HEK293 (cell line): ENCODE measurements at regions not wholly inside any gene's neighbourhood (a gene's known extent, or its start where the extent isn't known, plus 50 kb on each side); places are given as distances from the start of the nearest gene placed in this dataset.

Source experiments
- CTCF ChIA-PET: fragments of 350-600 bp; formaldehyde crosslinking; extraction: SDS; loops from one replicate; lab custom pipeline; 2021; ENCODE audit warnings: antibody characterized with exemption; lab: Yijun Ruan, JAX
- POLR2A ChIA-PET: fragments of 300-600 bp; formaldehyde crosslinking; extraction: SDS; loops from one replicate; lab custom pipeline; 2020; ENCODE audit warnings: antibody characterized with exemption, inconsistent platforms; lab: Yijun Ruan, JAX
- H3K27ac ChIP-seq: fragments of 200-500 bp; sonication (Bioruptor generic); 2 replicates; pipeline ENCODE4 v1.5.1; 2014; ENCODE audit warnings: low read depth, low read length, control low read depth, inconsistent platforms; ENCODE audit errors: extremely low read depth
- H3K36me3 ChIP-seq, 2 experiments: fragments of 200-500 bp in 1 of 2; sonication (Bioruptor generic) in 1 of 2; 1 replicate in 1 of 2; 2 replicates in 1 of 2; pipeline ENCODE4 v1.5.1; 2014 to 2017; ENCODE audit warnings: inconsistent platforms in 2 of 2, low read length in 2 of 2; ENCODE audit not compliant: control insufficient read depth in 2 of 2, insufficient read depth in 1 of 2
- H3K4me1 ChIP-seq: fragments of 200-500 bp; sonication (Bioruptor generic); 2 replicates; pipeline ENCODE4 v1.5.1; 2014; ENCODE audit warnings: mild to moderate bottlenecking, low read length, inconsistent platforms; ENCODE audit not compliant: control insufficient read depth, insufficient read depth
- H3K4me3 ChIP-seq: 2 replicates; pipeline ENCODE4 v1.5.1; 2011; ENCODE audit warnings: low read depth, mild to moderate bottlenecking, control low read depth, low read length, moderate library complexity
- H3K9me3 ChIP-seq: fragments of 200-500 bp; sonication (Bioruptor generic); 2 replicates; pipeline ENCODE4 v1.5.1; 2014; ENCODE audit warnings: low read depth, low read length, inconsistent platforms; ENCODE audit not compliant: control insufficient read depth, insufficient read depth
- KLF1 ChIP-seq: fragments of 450-650 bp; formaldehyde crosslinking; IDR thresholded peaks from 2 replicates; pipeline ENCODE4 v1.5.1; 2016; ENCODE audit warnings: missing biosample characterization, missing genetic modification characterization
- SCRT2 ChIP-seq: fragments of 450-650 bp; formaldehyde crosslinking; IDR thresholded peaks from 2 replicates; pipeline ENCODE4 v1.5.1; 2016; ENCODE audit warnings: missing biosample characterization, missing genetic modification characterization
- ZBTB21 ChIP-seq: fragments of 450-650 bp; formaldehyde crosslinking; IDR thresholded peaks from 2 replicates; pipeline ENCODE4 v1.5.1; 2017; ENCODE audit warnings: missing biosample characterization, missing genetic modification characterization
- ZBTB48 ChIP-seq: fragments of 450-650 bp; formaldehyde crosslinking; IDR thresholded peaks from 2 replicates; pipeline ENCODE4 v1.5.1; 2016; ENCODE audit warnings: missing biosample characterization, missing genetic modification characterization
- ZNF155 ChIP-seq: fragments of 450-650 bp; formaldehyde crosslinking; IDR thresholded peaks from 2 replicates; pipeline ENCODE4 v1.5.1; 2016; ENCODE audit warnings: missing biosample characterization, missing genetic modification characterization
- ZNF16 ChIP-seq: fragments of 450-650 bp; formaldehyde crosslinking; IDR thresholded peaks from 2 replicates; pipeline ENCODE4 v1.5.1; 2016; ENCODE audit warnings: low read depth, missing biosample characterization, missing genetic modification characterization
- ZNF169 ChIP-seq: fragments of 450-650 bp; formaldehyde crosslinking; IDR thresholded peaks from 2 replicates; pipeline ENCODE4 v1.5.1; 2016; ENCODE audit warnings: missing biosample characterization, missing genetic modification characterization
- ZNF174 ChIP-seq: fragments of 450-650 bp; formaldehyde crosslinking; IDR thresholded peaks from 2 replicates; pipeline ENCODE4 v1.5.0; 2017; ENCODE audit warnings: missing biosample characterization, mild to moderate bottlenecking, missing genetic modification characterization
- ZNF274 ChIP-seq, 2 experiments: fragments of 200-500 bp in 1 of 2; fragments of 450-650 bp in 1 of 2; sonication (Bioruptor generic) in 1 of 2; formaldehyde crosslinking in 1 of 2; IDR thresholded peaks; 2 replicates each; pipeline versions ENCODE4 v1.5.1 to v1.6.1; 2014 to 2016; ENCODE audit warnings: borderline replicate concordance in 1 of 2, inconsistent platforms in 1 of 2, low read length in 1 of 2, missing biosample characterization in 1 of 2, missing genetic modification characterization in 1 of 2
- ZNF311 ChIP-seq: fragments of 450-650 bp; formaldehyde crosslinking; IDR thresholded peaks from 2 replicates; pipeline ENCODE4 v1.5.1; 2017; ENCODE audit warnings: missing biosample characterization, missing genetic modification characterization, borderline replicate concordance
- ZNF37A ChIP-seq: fragments of 450-650 bp; IDR thresholded peaks from 2 replicates; pipeline ENCODE4 v1.5.1; 2018; ENCODE audit warnings: missing biosample characterization, missing genetic modification characterization
- ZNF394 ChIP-seq: fragments of 450-650 bp; formaldehyde crosslinking; IDR thresholded peaks from 2 replicates; pipeline ENCODE4 v1.5.1; 2016; ENCODE audit warnings: missing biosample characterization, missing genetic modification characterization, mild to moderate bottlenecking, moderate library complexity, borderline replicate concordance
- ZNF610 ChIP-seq: fragments of 450-650 bp; formaldehyde crosslinking; IDR thresholded peaks from 2 replicates; pipeline ENCODE4 v1.5.1; 2016; ENCODE audit warnings: missing biosample characterization, missing genetic modification characterization, borderline replicate concordance
- ZNF747 ChIP-seq: fragments of 450-650 bp; formaldehyde crosslinking; IDR thresholded peaks from 2 replicates; pipeline ENCODE4 v1.5.1; 2016; ENCODE audit warnings: missing biosample characterization, missing genetic modification characterization
- ZXDB ChIP-seq: fragments of 450-650 bp; formaldehyde crosslinking; IDR thresholded peaks from 2 replicates; pipeline ENCODE4 v1.5.1; 2016; ENCODE audit warnings: missing biosample characterization, missing genetic modification characterization
- TF ChIP-seq, protein P1 (sequence below): fragments of 450-650 bp; formaldehyde crosslinking; IDR thresholded peaks from 2 replicates; pipeline ENCODE4 v1.5.1; 2016; ENCODE audit warnings: missing biosample characterization, missing genetic modification characterization
- TF ChIP-seq, protein P2 (sequence below): fragments of 450-650 bp; formaldehyde crosslinking; IDR thresholded peaks from 2 replicates; pipeline ENCODE4 v1.5.1; 2016; ENCODE audit warnings: missing biosample characterization, missing genetic modification characterization

DNA sequence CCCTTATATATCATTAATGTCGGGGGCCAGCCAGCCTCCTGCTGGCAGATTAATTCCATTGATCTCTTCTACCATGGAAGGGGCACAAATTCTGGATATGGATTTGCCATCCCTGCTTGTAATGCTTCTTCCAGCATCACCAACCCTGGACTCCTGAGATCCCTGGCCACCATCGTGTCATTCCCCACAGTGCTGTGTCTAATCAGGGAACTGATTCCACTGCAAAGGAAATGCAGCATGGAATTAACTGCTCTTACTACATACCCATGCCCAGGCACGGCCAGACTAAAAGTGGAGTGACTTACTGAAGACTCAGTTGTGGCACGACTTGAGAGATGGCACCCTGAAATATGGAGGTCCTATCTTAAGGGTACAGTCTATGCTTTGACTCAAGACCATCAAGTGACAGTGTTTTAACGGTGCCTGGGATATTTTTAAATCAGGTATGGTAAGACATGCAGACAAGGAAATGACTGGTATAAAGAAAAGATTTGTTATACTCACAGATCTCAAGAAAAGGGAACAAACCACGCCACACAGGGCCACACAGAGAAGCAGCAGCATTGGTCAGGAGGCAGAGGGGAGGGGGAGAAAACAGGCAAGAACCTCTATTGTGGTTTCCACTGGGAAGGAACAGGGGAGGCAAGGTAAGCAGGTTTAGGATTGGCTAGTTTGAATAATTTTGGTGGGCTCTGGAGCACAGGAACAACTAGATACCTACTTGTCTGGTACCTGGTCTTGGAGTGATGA lies 65.1 kb downstream of the IGLL5 start:
- Histone ChIP-seq H3K27ac (no peak overlapping the region), H3K4me3 (no peak overlapping the region)
- TF ChIP-seq ZNF155 (no peak), KLF1 (tag by site-specific recombination) (no peak), ZNF174 (tag by site-specific recombination) (no peak), ZNF169 (no peak), ZNF394 (tag by site-specific recombination) (no peak), ZNF274 (IDR thresholded peaks at IDR 0.05; ENCODE audit: low read length) (no peak), ZNF274 (tag by site-specific recombination; IDR thresholded peaks at IDR 0.05; ENCODE audit: borderline replicate concordance) (no peak), ZNF610 (tag by site-specific recombination) (no peak), ZNF37A (no peak)
- TF ChIP-seq, all 188 proteins: peak for 0
- CTCF ChIA-PET = interaction anchor here (2.6 to 8.9 kb wide), 2 partner anchors 10 to 164 kb away, joined by 12 to 88 read pairs; no protein-coding TSS in a partner anchor
- POLR2A ChIA-PET = no interaction called here
- Histone ChIP-seq H3K4me1 (no peaks in the 10 kb centered on the region), H3K36me3 (no peaks in the 10 kb centered on the region), H3K9me3 (no peaks in the 10 kb centered on the region)

DNA sequence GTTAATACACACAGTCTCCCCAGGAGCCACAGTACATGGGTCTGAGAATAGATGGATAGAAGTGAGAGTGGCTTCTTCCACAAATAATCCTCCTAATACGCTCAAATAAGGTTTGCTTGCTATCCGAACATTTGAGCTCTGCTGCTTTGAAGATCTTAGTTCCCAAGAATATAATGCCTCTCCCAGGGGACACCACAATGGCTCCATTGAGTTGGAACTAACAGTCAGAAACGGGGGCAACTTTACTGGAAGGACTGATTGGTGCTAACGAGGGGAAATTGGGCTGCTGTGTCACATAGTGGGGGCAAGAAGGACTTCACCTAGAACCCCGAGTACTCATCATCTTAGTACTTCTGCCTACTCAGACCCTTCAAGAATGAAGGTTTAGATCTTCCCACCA lies 66.2 kb downstream of the IGLL5 start:
- CTCF ChIA-PET = interaction anchor here (0.8 to 8.9 kb wide), 17 partner anchors 11 to 545 kb away, joined by 3 to 304 read pairs (median 12); no protein-coding TSS in a partner anchor
- H3K4me3 ChIP-seq = no peak overlapping the region
- TF ChIP-seq ZNF747 (tag by site-specific recombination) = no peak
- TF ChIP-seq, all 188 proteins: peak for 0
- Histone ChIP-seq H3K4me1 (no peaks in the 10 kb centered on the region), H3K9me3 (no peaks in the 10 kb centered on the region), H3K27ac (no peak overlapping the region), H3K36me3 (no peaks in the 10 kb centered on the region)
- POLR2A ChIA-PET = no interaction called here

DNA sequence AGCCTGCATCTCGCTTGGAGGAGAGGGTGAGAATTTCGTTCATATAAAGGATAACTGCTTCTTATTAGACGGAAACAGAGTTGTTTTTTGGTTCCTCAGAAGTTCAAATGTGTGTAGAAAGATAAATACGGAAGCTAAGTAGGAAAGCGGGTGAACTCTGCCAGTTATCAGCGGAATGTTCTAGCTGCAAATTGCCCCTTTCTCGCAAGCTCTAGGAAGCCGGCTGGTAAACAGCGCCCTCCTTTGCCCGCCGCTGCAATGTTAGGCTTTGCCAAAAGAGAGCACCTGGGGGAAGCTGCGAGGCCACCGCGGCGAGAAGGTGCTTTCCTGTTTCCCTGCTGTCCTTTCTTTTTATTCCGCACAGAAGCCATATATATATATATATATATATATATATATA lies 67.0 kb downstream of the IGLL5 start:
- CTCF ChIA-PET = interaction anchor here (0.6 to 8.9 kb wide), 35 partner anchors 12 to 546 kb away, joined by 3 to 304 read pairs (median 4); partner anchors contain the start of gene RSPH14
- Histone ChIP-seq H3K9me3 (no peaks in the 10 kb centered on the region), H3K27ac (no peak overlapping the region), H3K4me3 (no peak overlapping the region), H3K4me1 (no peaks in the 10 kb centered on the region), H3K36me3 (no peaks in the 10 kb centered on the region)
- POLR2A ChIA-PET = no interaction called here
- TF ChIP-seq SCRT2 (tag by site-specific recombination) (no peak), ZBTB21 (tag by site-specific recombination) (no peak), ZXDB (tag by site-specific recombination) (no peak), ZBTB48 (tag by site-specific recombination) (no peak), ZNF311 (tag by site-specific recombination) (no peak), ZNF16 (tag by site-specific recombination) (no peak)
- TF ChIP-seq, protein P1, sequence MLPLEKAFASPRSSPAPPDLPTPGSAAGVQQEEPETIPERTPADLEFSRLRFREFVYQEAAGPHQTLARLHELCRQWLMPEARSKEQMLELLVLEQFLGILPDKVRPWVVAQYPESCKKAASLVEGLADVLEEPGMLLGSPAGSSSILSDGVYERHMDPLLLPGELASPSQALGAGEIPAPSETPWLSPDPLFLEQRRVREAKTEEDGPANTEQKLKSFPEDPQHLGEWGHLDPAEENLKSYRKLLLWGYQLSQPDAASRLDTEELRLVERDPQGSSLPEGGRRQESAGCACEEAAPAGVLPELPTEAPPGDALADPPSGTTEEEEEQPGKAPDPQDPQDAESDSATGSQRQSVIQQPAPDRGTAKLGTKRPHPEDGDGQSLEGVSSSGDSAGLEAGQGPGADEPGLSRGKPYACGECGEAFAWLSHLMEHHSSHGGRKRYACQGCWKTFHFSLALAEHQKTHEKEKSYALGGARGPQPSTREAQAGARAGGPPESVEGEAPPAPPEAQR = no peak
- TF ChIP-seq, protein P2, sequence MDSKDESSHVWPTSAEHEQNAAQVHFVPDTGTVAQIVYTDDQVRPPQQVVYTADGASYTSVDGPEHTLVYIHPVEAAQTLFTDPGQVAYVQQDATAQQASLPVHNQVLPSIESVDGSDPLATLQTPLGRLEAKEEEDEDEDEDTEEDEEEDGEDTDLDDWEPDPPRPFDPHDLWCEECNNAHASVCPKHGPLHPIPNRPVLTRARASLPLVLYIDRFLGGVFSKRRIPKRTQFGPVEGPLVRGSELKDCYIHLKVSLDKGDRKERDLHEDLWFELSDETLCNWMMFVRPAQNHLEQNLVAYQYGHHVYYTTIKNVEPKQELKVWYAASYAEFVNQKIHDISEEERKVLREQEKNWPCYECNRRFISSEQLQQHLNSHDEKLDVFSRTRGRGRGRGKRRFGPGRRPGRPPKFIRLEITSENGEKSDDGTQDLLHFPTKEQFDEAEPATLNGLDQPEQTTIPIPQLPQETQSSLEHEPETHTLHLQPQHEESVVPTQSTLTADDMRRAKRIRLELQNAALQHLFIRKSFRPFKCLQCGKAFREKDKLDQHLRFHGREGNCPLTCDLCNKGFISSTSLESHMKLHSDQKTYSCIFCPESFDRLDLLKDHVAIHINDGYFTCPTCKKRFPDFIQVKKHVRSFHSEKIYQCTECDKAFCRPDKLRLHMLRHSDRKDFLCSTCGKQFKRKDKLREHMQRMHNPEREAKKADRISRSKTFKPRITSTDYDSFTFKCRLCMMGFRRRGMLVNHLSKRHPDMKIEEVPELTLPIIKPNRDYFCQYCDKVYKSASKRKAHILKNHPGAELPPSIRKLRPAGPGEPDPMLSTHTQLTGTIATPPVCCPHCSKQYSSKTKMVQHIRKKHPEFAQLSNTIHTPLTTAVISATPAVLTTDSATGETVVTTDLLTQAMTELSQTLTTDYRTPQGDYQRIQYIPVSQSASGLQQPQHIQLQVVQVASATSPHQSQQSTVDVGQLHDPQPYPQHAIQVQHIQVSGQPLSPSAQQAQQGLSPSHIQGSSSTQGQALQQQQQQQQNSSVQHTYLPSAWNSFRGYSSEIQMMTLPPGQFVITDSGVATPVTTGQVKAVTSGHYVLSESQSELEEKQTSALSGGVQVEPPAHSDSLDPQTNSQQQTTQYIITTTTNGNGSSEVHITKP = no peak
